HUES6 (cell line): ENCODE measurements at regions not wholly inside any gene's neighbourhood (a gene's known extent, or its start where the extent isn't known, plus 50 kb on each side); places are given as distances from the start of the nearest gene placed in this dataset.

Experiments used
- H3K27ac ChIP-seq: 2 replicates; pipeline ENCODE4 v1.7.0; 2013; ENCODE audit warnings: low read depth, mild to moderate bottlenecking, low read length, inconsistent platforms
- H3K27me3 ChIP-seq: 2 replicates; pipeline ENCODE4 v1.6.1; 2013; ENCODE audit warnings: low read length; ENCODE audit not compliant: control insufficient read depth, insufficient read depth
- H3K36me3 ChIP-seq: 2 replicates; pipeline ENCODE4 v1.6.1; 2013; ENCODE audit warnings: low read length; ENCODE audit not compliant: control insufficient read depth, insufficient read depth
- H3K4me1 ChIP-seq: 2 replicates; pipeline ENCODE4 v1.6.1; 2013; ENCODE audit warnings: low read length; ENCODE audit not compliant: control insufficient read depth, insufficient read depth
- H3K4me3 ChIP-seq: 2 replicates; pipeline ENCODE4 v1.5.1; 2013; ENCODE audit warnings: low read depth, low read length
- H3K9ac ChIP-seq: one replicate; pipeline ENCODE4 v1.6.1; 2013; ENCODE audit warnings: mild to moderate bottlenecking, low read length
- H3K9me3 ChIP-seq: 2 replicates; pipeline ENCODE4 v1.6.1; 2013; ENCODE audit warnings: low read depth, low read length; ENCODE audit not compliant: control insufficient read depth, insufficient read depth

DNA sequence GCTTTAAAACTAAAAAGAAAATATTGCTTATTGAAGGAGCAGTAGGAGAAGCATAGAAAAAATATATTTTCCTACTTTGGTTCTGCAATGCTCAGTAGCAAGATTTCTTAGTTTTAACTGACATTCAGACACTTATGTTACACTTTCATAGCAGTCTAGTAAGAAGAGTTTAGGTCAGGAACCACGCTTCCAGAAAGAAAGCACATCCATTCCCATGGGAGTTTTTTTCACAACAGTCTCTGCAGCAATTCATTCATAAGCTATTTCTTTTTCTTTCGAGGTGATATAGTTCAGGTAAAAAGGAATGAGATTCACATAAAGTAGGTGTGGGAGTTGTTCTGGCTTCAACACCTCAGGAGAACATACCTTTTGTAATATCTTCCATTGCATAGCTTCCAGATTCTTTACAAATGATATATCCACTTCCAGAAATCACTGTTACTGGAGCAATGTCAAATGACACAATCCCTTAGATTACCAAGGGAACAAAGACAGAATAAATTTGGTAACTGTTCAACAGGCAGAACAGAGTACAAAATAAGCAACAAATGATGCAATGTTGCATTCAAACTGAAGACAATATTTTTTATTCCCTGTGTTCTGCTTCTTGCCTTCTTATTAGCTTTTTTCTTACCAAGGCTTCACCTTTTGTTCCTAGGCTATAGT lies 95.2 kb upstream of the GULP1 start:
- H3K9ac ChIP-seq, result no peak overlapping the region
- H3K4me3 ChIP-seq, result no peak overlapping the region
- peaks cover 12% of the 10 kb centered on the region for H3K4me1 ChIP-seq
- no peak overlapping the region for H3K27ac ChIP-seq
- no peaks in the 10 kb centered on the region for H3K9me3 ChIP-seq
- H3K27me3 ChIP-seq, result no peaks in the 10 kb centered on the region
- no peaks in the 10 kb centered on the region for H3K36me3 ChIP-seq

DNA sequence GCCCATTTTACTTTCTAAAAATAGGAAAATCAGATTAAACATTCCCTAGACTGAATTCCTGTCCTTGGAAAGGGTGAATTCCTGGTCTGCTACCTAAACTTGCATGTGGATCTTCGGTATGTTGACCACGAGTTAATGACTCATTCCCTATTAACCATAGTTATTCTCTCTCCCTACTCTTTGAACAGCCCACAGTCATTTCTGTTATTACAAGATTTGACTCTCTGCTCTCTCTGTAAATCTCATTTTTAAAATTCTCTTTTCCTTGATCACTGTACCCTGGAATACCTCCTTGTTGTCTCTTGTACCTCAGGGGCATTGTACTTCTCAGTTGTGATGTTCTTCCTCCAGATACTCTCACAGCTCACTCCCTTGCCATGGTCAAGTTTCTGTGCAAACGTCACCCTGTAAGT lies 92.0 kb upstream of the GULP1 start:
- Histone ChIP-seq H3K4me3 (no peak overlapping the region), H3K27me3 (no peaks in the 10 kb centered on the region), H3K36me3 (no peaks in the 10 kb centered on the region), H3K9me3 (no peaks in the 10 kb centered on the region), H3K4me1 (peaks cover 12% of the 10 kb centered on the region), H3K27ac (no peak overlapping the region), H3K9ac (no peak overlapping the region)

DNA sequence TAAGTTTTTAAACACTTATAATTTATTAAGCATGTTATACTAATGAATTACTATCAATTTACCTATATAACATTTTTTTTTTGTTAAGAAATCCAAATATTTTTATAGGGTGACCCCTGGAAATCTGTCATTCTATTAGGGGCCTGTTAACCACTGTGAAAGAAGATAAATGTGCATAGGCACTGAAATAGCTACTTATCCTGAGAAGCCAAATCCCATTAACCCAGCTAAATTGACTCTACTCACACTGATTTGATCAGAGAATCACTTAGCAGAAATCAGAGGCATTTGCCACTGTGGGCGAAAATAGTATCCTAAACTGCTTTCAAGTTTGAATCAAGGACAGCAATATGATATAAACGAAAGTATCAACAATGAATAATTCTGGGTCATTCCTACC lies 90.0 kb upstream of the GULP1 start:
- Histone ChIP-seq H3K36me3 (no peaks in the 10 kb centered on the region), H3K27ac (no peak overlapping the region), H3K4me1 (peaks cover 8% of the 10 kb centered on the region), H3K27me3 (no peaks in the 10 kb centered on the region), H3K9me3 (no peaks in the 10 kb centered on the region), H3K4me3 (no peak overlapping the region), H3K9ac (no peak overlapping the region)

DNA sequence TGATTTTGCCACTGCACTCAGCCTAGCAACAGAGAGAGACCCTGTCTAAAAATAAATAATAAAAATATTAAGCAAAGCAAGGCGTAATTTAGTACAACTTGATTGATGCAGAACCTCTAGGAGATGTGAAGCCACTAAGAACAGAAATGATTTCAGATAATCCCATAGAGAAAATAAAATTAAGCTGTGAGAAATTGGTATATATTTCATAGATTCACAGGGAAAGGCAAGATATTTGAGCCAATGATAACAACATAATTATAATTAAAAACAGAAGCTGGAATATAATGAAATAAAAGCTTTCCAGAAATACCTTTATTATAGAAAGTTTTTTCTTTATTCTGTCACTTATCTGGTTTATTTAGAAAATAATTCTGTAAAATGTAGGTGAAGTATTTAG lies 88.9 kb upstream of the GULP1 start:
- H3K9ac ChIP-seq, result no peak overlapping the region
- no peaks in the 10 kb centered on the region for H3K27me3 ChIP-seq
- H3K27ac ChIP-seq, result no peak overlapping the region
- H3K36me3 ChIP-seq, result no peaks in the 10 kb centered on the region
- H3K9me3 ChIP-seq, result no peaks in the 10 kb centered on the region
- H3K4me3 ChIP-seq, result no peak overlapping the region
- H3K4me1 ChIP-seq, result peaks cover 5% of the 10 kb centered on the region; the same call in 1 of the 2 replicates

DNA sequence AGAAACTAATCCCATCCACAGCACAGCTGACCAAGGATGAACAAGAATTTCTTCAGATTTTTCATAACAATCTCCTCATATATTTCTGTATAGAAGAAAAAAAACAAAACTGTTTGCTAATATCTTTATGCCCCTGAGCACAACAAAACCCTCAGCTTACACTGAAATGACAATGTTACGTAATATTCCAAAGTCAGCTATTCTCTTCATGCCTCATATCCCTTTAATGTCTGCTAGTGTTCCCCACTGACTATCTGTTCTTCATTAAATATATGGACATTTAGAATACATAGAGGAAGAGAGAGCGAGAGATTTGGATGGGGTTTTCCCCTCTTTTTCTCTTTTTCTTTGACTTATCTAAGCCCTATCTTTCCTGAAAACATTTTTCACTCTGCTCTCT lies 87.9 kb upstream of the GULP1 start:
- Histone ChIP-seq H3K9ac (no peak overlapping the region), H3K27ac (no peak overlapping the region), H3K9me3 (no peaks in the 10 kb centered on the region), H3K4me1 (peaks cover 5% of the 10 kb centered on the region; the same call in 1 of the 2 replicates), H3K27me3 (no peaks in the 10 kb centered on the region), H3K4me3 (no peak overlapping the region), H3K36me3 (no peaks in the 10 kb centered on the region)

DNA sequence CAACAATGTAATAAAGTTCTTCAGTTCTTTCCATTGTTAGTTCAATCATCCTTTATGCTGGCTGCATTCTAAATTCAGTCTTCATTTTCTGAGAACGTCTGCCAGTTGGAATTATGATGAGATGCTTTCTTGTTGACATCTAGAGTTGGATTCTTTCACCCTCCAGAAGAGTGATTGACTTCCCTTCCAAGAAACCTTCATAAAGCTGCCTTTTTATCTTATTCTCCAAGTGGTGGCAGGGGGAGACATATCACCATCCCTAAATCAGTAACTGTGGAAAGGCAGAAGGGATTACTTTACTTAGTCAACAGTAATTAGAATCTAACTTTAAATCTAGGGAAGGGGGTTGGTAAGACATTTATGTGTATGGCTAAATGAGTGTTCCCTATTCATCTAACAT lies 86.8 kb upstream of the GULP1 start:
- Histone ChIP-seq H3K4me3 (no peak overlapping the region), H3K9ac (no peak overlapping the region), H3K4me1 (0 out of 2 replicates have a peak, but pooled peaks cover under 1% of the 10 kb centered on the region), H3K27me3 (no peaks in the 10 kb centered on the region), H3K27ac (no peak overlapping the region), H3K9me3 (no peaks in the 10 kb centered on the region), H3K36me3 (no peaks in the 10 kb centered on the region)

DNA sequence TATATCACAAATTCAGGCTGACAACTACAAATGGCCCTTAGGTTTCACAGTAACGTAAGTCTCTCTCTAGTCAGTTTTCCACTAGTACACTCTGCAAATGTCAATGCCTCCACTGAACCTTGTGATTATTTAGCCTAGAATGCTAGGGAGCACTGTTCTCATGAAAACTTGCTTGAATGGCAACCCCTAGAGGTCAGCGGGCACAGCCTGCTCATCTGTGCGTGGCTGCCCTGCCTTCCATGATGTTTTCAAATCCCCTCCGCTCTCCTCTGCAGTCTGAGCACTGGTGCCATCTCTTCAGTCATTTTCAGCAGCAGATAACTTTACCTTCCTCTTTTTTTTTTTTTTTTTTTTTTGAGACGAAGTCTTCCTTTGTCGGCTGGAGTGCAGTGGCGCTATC lies 84.1 kb upstream of the GULP1 start:
- no peaks in the 10 kb centered on the region for H3K4me1 ChIP-seq
- no peaks in the 10 kb centered on the region for H3K9me3 ChIP-seq
- H3K36me3 ChIP-seq, result no peaks in the 10 kb centered on the region
- no peak overlapping the region for H3K9ac ChIP-seq
- H3K27me3 ChIP-seq, result no peaks in the 10 kb centered on the region
- no peak overlapping the region for H3K4me3 ChIP-seq
- H3K27ac ChIP-seq, result no peak overlapping the region

DNA sequence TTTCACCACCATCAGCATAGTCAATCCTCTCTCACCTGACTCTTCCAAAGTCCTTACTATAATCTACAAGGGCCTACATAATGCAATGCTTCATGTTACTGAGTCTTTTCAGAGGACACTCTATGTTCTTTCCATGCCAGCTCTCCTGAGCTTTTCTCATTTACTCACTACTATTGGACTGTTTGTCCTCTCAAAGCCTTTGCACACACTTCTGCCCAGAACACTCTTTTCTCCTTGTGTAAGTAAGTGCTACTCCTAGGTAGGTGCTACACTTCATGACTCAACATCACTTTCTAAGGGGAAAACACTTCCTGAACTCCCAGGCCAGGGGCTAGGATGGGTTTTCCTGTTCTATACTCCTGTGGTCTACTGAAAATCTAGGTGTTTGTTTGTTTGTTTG lies 82.5 kb upstream of the GULP1 start:
- Histone ChIP-seq H3K27ac (no peak overlapping the region), H3K4me1 (no peaks in the 10 kb centered on the region), H3K9ac (no peak overlapping the region), H3K9me3 (no peaks in the 10 kb centered on the region), H3K36me3 (no peaks in the 10 kb centered on the region), H3K4me3 (no peak overlapping the region), H3K27me3 (no peaks in the 10 kb centered on the region)

DNA sequence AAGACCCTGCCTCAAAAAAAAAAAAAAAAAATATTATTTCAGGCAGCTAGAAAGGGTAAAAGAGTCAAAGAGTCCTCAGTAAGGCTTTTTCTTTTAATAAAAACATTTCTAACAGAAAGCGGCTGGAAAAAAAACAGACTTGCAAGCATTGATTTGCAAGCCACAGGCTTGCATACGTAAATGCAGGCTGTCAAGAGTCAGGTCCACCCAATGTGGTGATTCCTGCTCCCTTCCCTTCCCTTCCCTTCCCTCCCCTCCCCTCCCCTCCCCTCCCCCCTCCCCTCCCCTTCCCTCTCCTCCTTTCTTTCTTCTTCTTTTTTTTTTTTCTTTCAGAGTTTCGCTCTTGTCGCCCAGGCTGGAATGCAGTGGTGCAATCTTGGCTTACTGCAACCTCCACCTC lies 74.4 kb upstream of the GULP1 start:
- Histone ChIP-seq H3K4me3 (no peak overlapping the region), H3K27ac (no peak overlapping the region), H3K36me3 (no peaks in the 10 kb centered on the region), H3K4me1 (no peaks in the 10 kb centered on the region), H3K9me3 (no peaks in the 10 kb centered on the region), H3K9ac (no peak overlapping the region), H3K27me3 (no peaks in the 10 kb centered on the region)

DNA sequence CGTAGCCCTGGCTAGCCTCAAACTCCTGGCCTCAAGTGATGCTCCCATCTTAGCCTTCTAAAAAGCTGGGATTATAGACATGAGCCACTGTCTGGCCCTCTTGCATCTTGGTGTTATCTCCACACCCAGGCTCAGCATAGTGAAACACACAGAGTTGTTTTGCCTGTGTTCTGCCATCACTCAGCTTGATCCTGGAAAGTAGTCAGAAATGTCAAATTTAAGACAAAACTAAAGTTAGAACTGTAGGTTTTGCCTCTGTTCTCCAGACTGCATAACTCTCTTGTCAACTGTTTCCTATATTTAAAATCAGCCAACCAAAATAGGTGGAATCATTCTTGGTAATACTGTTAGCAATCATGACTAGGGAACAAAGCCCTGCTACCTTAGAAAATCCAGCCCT lies 72.1 kb upstream of the GULP1 start:
- H3K9me3 ChIP-seq, result no peaks in the 10 kb centered on the region

DNA sequence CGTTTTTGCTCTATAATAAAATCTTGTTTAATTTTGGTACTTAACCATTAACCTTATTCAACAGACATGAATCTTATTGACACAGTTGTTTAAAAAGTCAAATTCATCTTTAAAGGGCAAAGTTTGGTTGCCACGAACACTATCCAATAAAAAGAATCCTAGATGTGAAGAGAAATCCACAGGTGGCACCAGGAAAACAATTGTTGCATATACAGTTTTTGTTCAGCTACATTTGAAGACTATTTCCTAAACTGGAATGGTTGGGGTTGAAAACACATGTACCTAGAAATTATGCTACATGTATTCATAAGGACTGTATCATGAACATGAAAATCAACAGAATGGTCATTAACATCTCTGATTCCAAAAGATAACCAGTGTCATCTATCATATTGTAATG lies 71.1 kb upstream of the GULP1 start:
- H3K27me3 ChIP-seq, result no peaks in the 10 kb centered on the region
- no peak overlapping the region for H3K9ac ChIP-seq
- H3K9me3 ChIP-seq, result no peaks in the 10 kb centered on the region
- no peaks in the 10 kb centered on the region for H3K36me3 ChIP-seq
- H3K4me1 ChIP-seq, result no peaks in the 10 kb centered on the region
- no peak overlapping the region for H3K4me3 ChIP-seq
- no peak overlapping the region for H3K27ac ChIP-seq

More for the DNA sequence above, 72.1 kb upstream of the GULP1 start:
- H3K4me3 ChIP-seq, result no peak overlapping the region
- H3K9ac ChIP-seq, result no peak overlapping the region
- H3K36me3 ChIP-seq, result no peaks in the 10 kb centered on the region
- H3K27ac ChIP-seq, result no peak overlapping the region
- no peaks in the 10 kb centered on the region for H3K27me3 ChIP-seq
- no peaks in the 10 kb centered on the region for H3K4me1 ChIP-seq

DNA sequence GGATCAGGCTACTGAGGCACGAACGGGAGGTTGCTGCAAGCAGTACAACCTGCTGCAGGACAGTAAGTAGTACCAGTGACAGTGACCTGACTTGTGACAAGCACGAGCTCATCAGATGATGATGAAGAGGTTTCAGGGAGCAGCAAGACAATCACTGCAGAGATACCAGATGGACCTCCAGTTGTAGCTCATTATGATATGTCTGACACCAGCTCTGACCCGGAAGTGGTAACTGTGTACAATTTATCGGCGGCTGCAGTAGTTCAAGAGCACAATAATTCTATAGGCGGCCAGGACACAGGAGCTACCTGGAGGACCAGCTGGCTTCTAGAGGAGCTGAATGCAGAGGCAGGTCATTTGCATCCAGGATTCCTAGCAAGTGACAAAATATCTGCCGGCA lies 64.0 kb upstream of the GULP1 start:
- Histone ChIP-seq H3K27ac (no peak overlapping the region), H3K36me3 (no peaks in the 10 kb centered on the region), H3K9me3 (peaks cover 6% of the 10 kb centered on the region), H3K27me3 (no peaks in the 10 kb centered on the region), H3K9ac (no peak overlapping the region), H3K4me1 (no peaks in the 10 kb centered on the region), H3K4me3 (no peak overlapping the region)
